PC-9 (cell line): ENCODE measurements at regions not wholly inside any gene's neighbourhood (a gene's known extent, or its start where the extent isn't known, plus 50 kb on each side); places are given as distances from the start of the nearest gene placed in this dataset.

ENCODE experiments used
- EZH2 ChIP-seq: fragments of 200-600 bp; sonication (generic); IDR thresholded peaks from 2 replicates; pipeline ENCODE4 v1.8.0; 2017; ENCODE audit warnings: antibody characterized with exemption, low read depth
- TF ChIP-seq, protein P1 (sequence below): fragments of 200-600 bp; sonication (generic); conservative IDR thresholded peaks from 2 replicates; pipeline ENCODE4 v1.6.1; 2017; ENCODE audit warnings: mixed run types, antibody characterized with exemption, mild to moderate bottlenecking, moderate library complexity

DNA sequence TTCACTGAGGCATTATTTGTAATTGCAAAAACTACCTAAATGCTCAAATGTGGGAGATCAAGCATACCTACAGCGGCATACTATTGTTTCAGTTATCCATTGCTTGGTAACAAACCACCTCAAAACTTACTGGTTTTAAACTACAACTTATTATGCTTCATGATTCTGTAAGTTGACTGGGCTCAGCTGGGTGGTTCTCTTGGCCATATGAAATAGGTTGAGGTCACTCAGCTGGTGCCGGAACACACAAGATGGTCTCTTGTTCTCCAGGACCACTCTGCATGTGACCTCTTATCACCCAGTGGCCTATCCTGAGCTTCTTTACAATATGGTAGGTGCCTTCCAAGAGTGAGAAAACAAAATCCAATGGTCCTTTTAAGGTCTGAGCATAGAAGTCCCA lies 195.4 kb upstream of the FGGY start:
- TF ChIP-seq, protein P1, sequence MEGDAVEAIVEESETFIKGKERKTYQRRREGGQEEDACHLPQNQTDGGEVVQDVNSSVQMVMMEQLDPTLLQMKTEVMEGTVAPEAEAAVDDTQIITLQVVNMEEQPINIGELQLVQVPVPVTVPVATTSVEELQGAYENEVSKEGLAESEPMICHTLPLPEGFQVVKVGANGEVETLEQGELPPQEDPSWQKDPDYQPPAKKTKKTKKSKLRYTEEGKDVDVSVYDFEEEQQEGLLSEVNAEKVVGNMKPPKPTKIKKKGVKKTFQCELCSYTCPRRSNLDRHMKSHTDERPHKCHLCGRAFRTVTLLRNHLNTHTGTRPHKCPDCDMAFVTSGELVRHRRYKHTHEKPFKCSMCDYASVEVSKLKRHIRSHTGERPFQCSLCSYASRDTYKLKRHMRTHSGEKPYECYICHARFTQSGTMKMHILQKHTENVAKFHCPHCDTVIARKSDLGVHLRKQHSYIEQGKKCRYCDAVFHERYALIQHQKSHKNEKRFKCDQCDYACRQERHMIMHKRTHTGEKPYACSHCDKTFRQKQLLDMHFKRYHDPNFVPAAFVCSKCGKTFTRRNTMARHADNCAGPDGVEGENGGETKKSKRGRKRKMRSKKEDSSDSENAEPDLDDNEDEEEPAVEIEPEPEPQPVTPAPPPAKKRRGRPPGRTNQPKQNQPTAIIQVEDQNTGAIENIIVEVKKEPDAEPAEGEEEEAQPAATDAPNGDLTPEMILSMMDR: no peak
- TF ChIP-seq EZH2: no peak
